Chondrocyte (in vitro differentiated cells): ENCODE measurements at regions not wholly inside any gene's neighbourhood (a gene's known extent, or its start where the extent isn't known, plus 50 kb on each side); places are given as distances from the start of the nearest gene placed in this dataset.

Source experiments
- DNase-seq: peaks from one replicate; pipeline ENCODE4 v3.0.0; 2021; ENCODE audit warnings: mixed read lengths, low spot score
- H3K27ac Mint-ChIP-seq: one replicate; pipeline ENCODE4 v1.8.0; 2021; ENCODE audit warnings: mild to moderate bottlenecking, moderate library complexity, mixed read lengths; ENCODE audit not compliant: unreplicated experiment
- H3K27me3 Mint-ChIP-seq: 2 replicates; pipeline ENCODE4 v1.8.0; 2021; ENCODE audit warnings: low read depth, mixed read lengths
- H3K36me3 Mint-ChIP-seq: 2 replicates; pipeline ENCODE4 v1.8.0; 2021; ENCODE audit warnings: low read depth, mixed read lengths
- H3K4me1 Mint-ChIP-seq: 2 replicates; pipeline ENCODE4 v1.8.0; 2021; ENCODE audit warnings: low read depth, mild to moderate bottlenecking, mixed read lengths
- H3K4me3 Mint-ChIP-seq: one replicate; pipeline ENCODE4 v1.8.0; 2021; ENCODE audit warnings: mild to moderate bottlenecking, moderate library complexity, mixed read lengths; ENCODE audit not compliant: unreplicated experiment
- H3K9me3 Mint-ChIP-seq: 2 replicates; pipeline ENCODE4 v1.8.0; 2021; ENCODE audit warnings: low read depth, mixed read lengths
- TF ChIP-seq, protein P1 (sequence below): fragments of 200-600 bp; sonication (generic); IDR thresholded peaks from 2 replicates; pipeline ENCODE4 v1.5.0; 2021; ENCODE audit warnings: antibody characterized with exemption, mild to moderate bottlenecking, moderate library complexity

DNA sequence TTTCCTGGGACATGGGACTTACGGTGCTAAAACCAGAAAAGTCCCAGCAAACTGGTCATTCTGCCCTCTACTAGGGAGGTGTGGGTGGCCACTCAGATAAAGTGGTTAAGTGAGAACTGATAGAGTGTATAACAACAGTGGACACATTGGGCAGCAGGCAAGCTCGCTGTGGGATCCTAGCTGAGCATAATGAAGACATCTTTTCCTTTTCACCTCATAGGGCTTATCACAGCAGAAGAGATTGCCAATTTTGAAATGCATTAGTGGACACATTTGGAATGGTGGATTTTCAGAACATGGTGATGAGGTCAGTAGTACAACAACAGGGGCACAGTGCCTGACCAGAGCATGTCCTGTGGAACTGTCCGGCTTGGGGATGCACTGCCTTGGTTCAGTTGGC lies 477.1 kb upstream of the KIF2A start:
- H3K4me3 Mint-ChIP-seq: no peak overlapping the region
- no peaks in the 10 kb centered on the region for H3K4me1 Mint-ChIP-seq
- TF ChIP-seq, protein P1, sequence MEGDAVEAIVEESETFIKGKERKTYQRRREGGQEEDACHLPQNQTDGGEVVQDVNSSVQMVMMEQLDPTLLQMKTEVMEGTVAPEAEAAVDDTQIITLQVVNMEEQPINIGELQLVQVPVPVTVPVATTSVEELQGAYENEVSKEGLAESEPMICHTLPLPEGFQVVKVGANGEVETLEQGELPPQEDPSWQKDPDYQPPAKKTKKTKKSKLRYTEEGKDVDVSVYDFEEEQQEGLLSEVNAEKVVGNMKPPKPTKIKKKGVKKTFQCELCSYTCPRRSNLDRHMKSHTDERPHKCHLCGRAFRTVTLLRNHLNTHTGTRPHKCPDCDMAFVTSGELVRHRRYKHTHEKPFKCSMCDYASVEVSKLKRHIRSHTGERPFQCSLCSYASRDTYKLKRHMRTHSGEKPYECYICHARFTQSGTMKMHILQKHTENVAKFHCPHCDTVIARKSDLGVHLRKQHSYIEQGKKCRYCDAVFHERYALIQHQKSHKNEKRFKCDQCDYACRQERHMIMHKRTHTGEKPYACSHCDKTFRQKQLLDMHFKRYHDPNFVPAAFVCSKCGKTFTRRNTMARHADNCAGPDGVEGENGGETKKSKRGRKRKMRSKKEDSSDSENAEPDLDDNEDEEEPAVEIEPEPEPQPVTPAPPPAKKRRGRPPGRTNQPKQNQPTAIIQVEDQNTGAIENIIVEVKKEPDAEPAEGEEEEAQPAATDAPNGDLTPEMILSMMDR: no peak
- no peaks in the 10 kb centered on the region for H3K27me3 Mint-ChIP-seq
- no peaks in the 10 kb centered on the region for H3K9me3 Mint-ChIP-seq
- no peaks in the 10 kb centered on the region for H3K36me3 Mint-ChIP-seq
- H3K27ac Mint-ChIP-seq: no peak overlapping the region
- no peak for DNase-seq

DNA sequence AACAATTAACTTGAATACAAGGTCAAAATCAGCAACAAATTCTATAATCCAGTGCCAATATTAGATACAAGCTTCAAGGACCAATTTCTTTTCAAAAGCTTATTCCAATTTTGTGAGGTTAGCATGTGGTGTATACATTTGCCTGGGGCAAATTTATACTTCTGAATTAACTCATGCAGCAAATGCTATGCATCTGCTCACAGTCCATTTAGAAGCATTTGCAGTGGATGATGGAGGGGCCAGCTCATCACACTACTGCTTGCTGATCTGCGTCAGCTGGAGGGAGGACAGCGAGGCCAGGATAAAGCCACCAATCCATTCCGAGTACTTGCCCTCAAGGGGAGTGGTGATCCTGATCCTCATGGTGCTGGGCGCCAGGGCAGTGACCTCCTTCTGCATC lies 474.3 kb upstream of the KIF2A start:
- Mint-ChIP-seq H3K36me3 (no peaks in the 10 kb centered on the region), H3K9me3 (no peaks in the 10 kb centered on the region), H3K27me3 (no peaks in the 10 kb centered on the region), H3K4me3 (no peak overlapping the region), H3K27ac (no peak overlapping the region), H3K4me1 (no peaks in the 10 kb centered on the region)
- TF ChIP-seq, protein P1: no peak
- no peak for DNase-seq

DNA sequence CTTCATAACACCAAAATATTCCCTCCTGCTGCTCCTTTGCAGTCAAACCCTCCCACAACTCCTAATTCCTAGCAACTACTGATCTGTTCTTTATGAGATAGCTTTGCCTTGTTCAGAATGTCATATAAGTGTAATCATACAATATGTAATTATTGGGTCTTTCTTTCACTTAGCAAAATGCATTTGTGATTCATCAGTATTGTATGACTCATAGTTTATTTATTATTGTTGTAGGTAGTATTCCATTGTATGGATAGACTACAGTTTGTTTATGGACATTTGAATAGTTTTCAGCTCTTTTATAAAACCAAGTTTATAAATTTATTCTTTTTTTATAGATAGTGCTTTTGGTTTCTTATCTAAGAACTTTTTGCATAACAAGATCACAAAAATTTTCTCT lies 468.2 kb upstream of the KIF2A start:
- Mint-ChIP-seq H3K36me3 (no peaks in the 10 kb centered on the region), H3K9me3 (no peaks in the 10 kb centered on the region), H3K4me1 (peaks cover 21% of the 10 kb centered on the region), H3K27me3 (no peaks in the 10 kb centered on the region), H3K4me3 (no peak overlapping the region), H3K27ac (no peak overlapping the region)
- no peak for DNase-seq
- TF ChIP-seq, protein P1: no peak

DNA sequence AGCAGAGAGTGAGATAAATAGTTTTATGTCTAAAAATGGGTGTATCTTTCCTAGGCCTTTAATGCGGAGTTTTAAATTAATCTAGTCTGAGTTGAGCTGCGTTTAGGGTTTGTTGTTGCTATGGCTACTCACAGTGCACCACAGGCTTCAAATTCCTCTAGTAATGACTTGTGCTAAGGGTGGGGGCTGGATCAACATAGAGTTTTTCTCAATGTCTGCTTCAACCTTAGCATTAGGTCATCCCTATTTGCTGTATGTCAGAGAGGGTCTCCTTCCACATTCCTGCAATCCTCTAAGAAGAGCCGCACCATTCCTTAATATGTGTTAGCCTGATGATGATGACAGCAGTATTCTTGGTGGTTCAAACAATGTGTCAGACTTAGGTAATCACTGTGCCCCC lies 465.6 kb upstream of the KIF2A start:
- no peak overlapping the region for H3K4me3 Mint-ChIP-seq
- peaks cover 21% of the 10 kb centered on the region for H3K4me1 Mint-ChIP-seq
- no peaks in the 10 kb centered on the region for H3K36me3 Mint-ChIP-seq
- no peaks in the 10 kb centered on the region for H3K9me3 Mint-ChIP-seq
- TF ChIP-seq, protein P1: no peak
- H3K27me3 Mint-ChIP-seq: no peaks in the 10 kb centered on the region
- H3K27ac Mint-ChIP-seq: peak overlapping the region; percentile 95
- DNase-seq: no peak

DNA sequence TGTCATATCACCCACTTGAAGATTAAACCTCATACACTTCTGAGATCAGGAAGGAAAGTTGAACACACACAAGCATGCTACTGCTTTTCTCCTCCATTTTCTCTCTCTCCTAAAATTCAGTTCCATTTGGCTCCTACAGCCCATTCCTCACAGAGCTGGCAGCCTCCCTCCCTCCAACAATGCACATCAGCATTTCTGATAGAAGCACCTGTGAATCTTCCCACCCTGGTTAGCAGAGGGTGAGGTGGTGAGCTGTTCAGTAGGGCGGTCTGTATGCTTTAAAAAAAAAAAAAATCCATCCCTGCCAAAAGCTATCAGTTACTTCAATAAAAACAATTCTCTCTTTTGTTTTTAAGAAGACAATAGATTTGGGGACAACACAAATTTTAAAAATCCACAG lies 463.2 kb upstream of the KIF2A start:
- Mint-ChIP-seq H3K27ac (no peak overlapping the region), H3K27me3 (no peaks in the 10 kb centered on the region), H3K4me1 (peaks cover 21% of the 10 kb centered on the region), H3K4me3 (no peak overlapping the region), H3K36me3 (no peaks in the 10 kb centered on the region), H3K9me3 (peaks cover 6% of the 10 kb centered on the region)
- DNase-seq: no peak
- TF ChIP-seq, protein P1: no peak
